ENCODE measurements at regions not wholly inside any gene's neighbourhood (a gene's known extent, or its start where the extent isn't known, plus 50 kb on each side); places are given as distances from the start of the nearest gene placed in this dataset.
A peak's percentile ranks its signal among the peaks of the same experiment; 100 is the strongest.
"Not testable (repeated sequence)": the region's sequence is repeated elsewhere in the genome, so short reads cannot be mapped to it uniquely, and the experiment has no call there.

DNA sequence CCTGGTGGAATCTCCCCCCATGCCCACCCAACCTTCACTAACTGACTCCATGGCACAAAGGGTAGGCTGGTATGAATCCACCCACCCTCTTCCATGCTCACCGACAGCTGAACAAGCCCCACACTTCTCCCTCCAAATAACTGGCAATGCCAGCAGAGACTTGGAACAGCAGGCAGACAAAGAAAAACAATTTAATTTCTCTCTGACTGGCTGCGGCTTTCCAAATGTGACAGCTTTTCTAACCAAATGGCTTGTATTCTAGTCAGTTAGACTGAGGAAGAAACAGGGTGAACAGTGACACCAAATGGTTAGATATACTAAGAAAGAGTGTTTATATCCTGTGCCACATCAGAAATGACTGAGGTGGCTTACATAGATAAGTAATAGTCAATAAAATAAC, 199.3 kb upstream of the ADAMTS3 start:
- H3K27ac ChIP-seq (ENCODE audit: low read length, poor library complexity, severe bottlenecking) = peak overlapping the region; percentile 50
- H3K9me3 ChIP-seq (ENCODE audit: control insufficient read depth, low read length) = no peaks in the 10 kb centered on the region
- H2AFZ ChIP-seq (ENCODE audit: low read depth, low read length) = no peak overlapping the region
- H2BK15ac ChIP-seq (ENCODE audit: low read depth, poor library complexity, severe bottlenecking) = no peak overlapping the region
- 92% methylated on average over 2 of the region's 2 CpGs for WGBS
- DNase-seq = no peak
- H3K4ac ChIP-seq (ENCODE audit: low read depth in 1 of 2, low read length in 2 of 2) = no peak overlapping the region
- H2BK5ac ChIP-seq (ENCODE audit: low read depth, low read length, poor library complexity, severe bottlenecking) = no peak overlapping the region
- H3K18ac ChIP-seq (ENCODE audit: low read depth in 1 of 2, low read length in 2 of 2) = no peak overlapping the region
- no peak overlapping the region for H2BK12ac ChIP-seq (ENCODE audit: low read length in 2 of 2)
- peaks cover 0 to 3% of the 10 kb centered on the region in 2 experiments for H3K27me3 ChIP-seq (ENCODE audit: control insufficient read depth in 1 of 2, insufficient read depth in 1 of 2, low read length in 2 of 2)
- H3K36me3 ChIP-seq (ENCODE audit: control insufficient read depth in 1 of 2, insufficient read depth in 2 of 2, low read depth in 1 of 2, low read length in 2 of 2) = no peaks in the 10 kb centered on the region
- no peak overlapping the region for H4K8ac ChIP-seq (ENCODE audit: low read length)
- no peak overlapping the region for H2BK120ac ChIP-seq (ENCODE audit: low read depth, low read length)
- H3K14ac ChIP-seq (ENCODE audit: low read length in 2 of 2) = no peak overlapping the region
- H3K4me1 ChIP-seq (ENCODE audit: control insufficient read depth, insufficient read depth, low read depth, low read length) = peaks cover 3% of the 10 kb centered on the region
- peak overlapping the region; percentile 61 for H2AK5ac ChIP-seq (ENCODE audit: low read length, severe bottlenecking)
- H3K9ac ChIP-seq (ENCODE audit: low read length) = no peak overlapping the region
- H3K4me2 ChIP-seq (ENCODE audit: low read length, poor library complexity, severe bottlenecking) = peak overlapping the region; percentile 18
- no peaks in the 10 kb centered on the region for H3K79me1 ChIP-seq (replicated peaks; ENCODE audit: low read length, poor library complexity, severe bottlenecking)
- no peak overlapping the region for H4K91ac ChIP-seq (ENCODE audit: low read length)
- H3K4me3 ChIP-seq (ENCODE audit: insufficient read depth in 1 of 2, low read depth in 1 of 2, low read length in 2 of 2) = no peak overlapping the region
- no peak overlapping the region for H3K23ac ChIP-seq (ENCODE audit: low read length in 2 of 2)

GRCh38 chr4:72767618-72768302, 198.7 kb upstream of the ADAMTS3 start:
- Histone ChIP-seq H3K4me3 (ENCODE audit: insufficient read depth in 1 of 2, low read depth in 1 of 2, low read length in 2 of 2) (no peak overlapping the region), H3K4ac (ENCODE audit: low read depth in 1 of 2, low read length in 2 of 2) (no peak overlapping the region), H3K79me1 (replicated peaks; ENCODE audit: low read length, poor library complexity, severe bottlenecking) (no peaks in the 10 kb centered on the region), H3K9me3 (ENCODE audit: control insufficient read depth, low read length) (no peaks in the 10 kb centered on the region), H2AK5ac (ENCODE audit: low read length, severe bottlenecking) (no peak overlapping the region), H2AFZ (ENCODE audit: low read depth, low read length) (no peak overlapping the region), H2BK5ac (ENCODE audit: low read depth, low read length, poor library complexity, severe bottlenecking) (no peak overlapping the region), H3K14ac (ENCODE audit: low read length in 2 of 2) (no peak overlapping the region), H3K9ac (ENCODE audit: low read length) (no peak overlapping the region), H3K4me2 (ENCODE audit: low read length, poor library complexity, severe bottlenecking) (peak overlapping the region; percentile 18), H2BK120ac (ENCODE audit: low read depth, low read length) (no peak overlapping the region), H4K8ac (ENCODE audit: low read length) (no peak overlapping the region), H3K36me3 (ENCODE audit: control insufficient read depth in 1 of 2, insufficient read depth in 2 of 2, low read depth in 1 of 2, low read length in 2 of 2) (no peaks in the 10 kb centered on the region), H2BK15ac (ENCODE audit: low read depth, poor library complexity, severe bottlenecking) (no peak overlapping the region), H3K27me3 (ENCODE audit: control insufficient read depth in 1 of 2, insufficient read depth in 1 of 2, low read length in 2 of 2) (peaks cover 0 to 3% of the 10 kb centered on the region in 2 experiments), H4K91ac (ENCODE audit: low read length) (no peak overlapping the region), H2BK12ac (ENCODE audit: low read length in 2 of 2) (no peak overlapping the region), H3K4me1 (ENCODE audit: control insufficient read depth, insufficient read depth, low read depth, low read length) (peaks cover 3% of the 10 kb centered on the region), H3K18ac (ENCODE audit: low read depth in 1 of 2, low read length in 2 of 2) (no peak overlapping the region), H3K27ac (ENCODE audit: low read length, poor library complexity, severe bottlenecking) (peak overlapping the region; percentile 50), H3K23ac (ENCODE audit: low read length in 2 of 2) (no peak overlapping the region)
- 48% methylated on average over 3 of the region's 4 CpGs for WGBS
- peak; percentile 47 for DNase-seq

DNA sequence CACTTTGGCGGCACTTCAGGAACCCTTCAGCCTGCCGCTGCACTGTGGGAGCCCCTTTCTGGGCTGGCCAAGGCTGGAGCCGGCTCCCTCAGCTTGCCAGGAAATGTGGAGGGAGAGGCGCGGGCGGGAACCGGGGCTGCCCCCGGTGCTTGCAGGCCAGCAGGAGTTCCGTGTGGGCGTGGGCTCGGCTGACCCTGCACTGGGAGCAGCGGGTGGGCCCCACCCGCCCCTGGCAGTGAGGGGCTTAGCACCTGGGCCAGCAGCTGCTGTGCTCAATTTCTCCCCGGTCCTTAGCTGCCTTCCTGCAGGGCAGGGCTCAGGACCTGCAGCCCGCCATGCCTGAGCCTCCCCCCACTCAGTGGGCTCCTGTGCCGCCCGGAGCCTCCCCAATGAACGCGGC, 196.8 kb upstream of the ADAMTS3 start:
- H4K8ac ChIP-seq (ENCODE audit: low read length); H3K4me2 ChIP-seq (ENCODE audit: low read length, poor library complexity, severe bottlenecking); H3K18ac ChIP-seq (ENCODE audit: low read depth in 1 of 2, low read length in 2 of 2); H2BK5ac ChIP-seq (ENCODE audit: low read depth, low read length, poor library complexity, severe bottlenecking); H3K79me1 ChIP-seq (replicated peaks; ENCODE audit: low read length, poor library complexity, severe bottlenecking); H3K23ac ChIP-seq (ENCODE audit: low read length in 2 of 2); H3K4me1 ChIP-seq (ENCODE audit: control insufficient read depth, insufficient read depth, low read depth, low read length); H2BK12ac ChIP-seq (ENCODE audit: low read length in 2 of 2); H2AFZ ChIP-seq (ENCODE audit: low read depth, low read length); H4K91ac ChIP-seq (ENCODE audit: low read length); H3K4ac ChIP-seq (ENCODE audit: low read depth in 1 of 2, low read length in 2 of 2); H3K27ac ChIP-seq (ENCODE audit: low read length, poor library complexity, severe bottlenecking); H2BK15ac ChIP-seq (ENCODE audit: low read depth, poor library complexity, severe bottlenecking); H2AK5ac ChIP-seq (ENCODE audit: low read length, severe bottlenecking); DNase-seq; H3K27me3 ChIP-seq (ENCODE audit: control insufficient read depth in 1 of 2, insufficient read depth in 1 of 2, low read length in 2 of 2); H3K4me3 ChIP-seq (ENCODE audit: insufficient read depth in 1 of 2, low read depth in 1 of 2, low read length in 2 of 2); H3K9ac ChIP-seq (ENCODE audit: low read length); H3K14ac ChIP-seq (ENCODE audit: low read length in 2 of 2); H3K9me3 ChIP-seq (ENCODE audit: control insufficient read depth, low read length); H3K36me3 ChIP-seq (ENCODE audit: control insufficient read depth in 1 of 2, insufficient read depth in 2 of 2, low read depth in 1 of 2, low read length in 2 of 2); H2BK120ac ChIP-seq (ENCODE audit: low read depth, low read length): not testable (repeated sequence)
- WGBS = 93% methylated on average over 19 of the region's 19 CpGs

DNA sequence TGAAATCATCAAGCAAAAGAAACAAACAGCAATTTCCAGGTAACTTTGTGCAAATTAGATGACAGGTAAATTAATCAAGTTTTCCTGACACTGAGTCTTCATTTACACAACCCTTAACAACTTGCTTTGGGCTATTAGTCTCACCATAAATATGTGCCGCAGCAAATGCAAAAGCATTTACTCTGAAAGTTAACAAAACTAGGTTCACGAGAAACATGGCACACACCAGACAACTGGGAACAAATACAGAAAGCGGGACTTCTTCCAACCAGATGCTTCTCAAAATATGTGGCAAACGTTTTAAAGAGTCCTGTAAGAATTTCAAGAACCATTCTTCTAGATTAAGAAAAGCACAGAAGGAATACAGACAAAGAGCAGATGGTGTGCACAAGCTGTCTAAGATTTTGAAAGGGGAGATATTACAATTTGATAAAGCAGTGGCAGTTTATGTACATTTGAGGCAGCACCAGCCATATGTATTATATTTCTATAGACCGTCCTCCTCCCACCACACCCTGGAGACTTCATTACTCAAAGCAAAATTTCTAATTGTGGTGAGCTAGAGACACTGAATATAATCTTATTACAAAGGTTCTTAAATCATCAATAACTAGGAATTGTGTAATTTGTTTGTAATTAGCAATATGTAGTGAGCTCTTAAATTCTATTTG, 192.5 kb upstream of the ADAMTS3 start:
- no peak overlapping the region for H2BK5ac ChIP-seq (ENCODE audit: low read depth, low read length, poor library complexity, severe bottlenecking)
- H3K9ac ChIP-seq (ENCODE audit: low read length) = no peak overlapping the region
- no peaks in the 10 kb centered on the region for H3K4me1 ChIP-seq (ENCODE audit: control insufficient read depth, insufficient read depth, low read depth, low read length)
- H3K27me3 ChIP-seq (ENCODE audit: control insufficient read depth in 1 of 2, insufficient read depth in 1 of 2, low read length in 2 of 2) = no peaks in the 10 kb centered on the region
- no peak for DNase-seq
- H2AFZ ChIP-seq (ENCODE audit: low read depth, low read length) = no peak overlapping the region
- H3K4ac ChIP-seq (ENCODE audit: low read depth in 1 of 2, low read length in 2 of 2) = no peak overlapping the region
- no peak overlapping the region for H3K23ac ChIP-seq (ENCODE audit: low read length in 2 of 2)
- no peak overlapping the region for H3K18ac ChIP-seq (ENCODE audit: low read depth in 1 of 2, low read length in 2 of 2)
- no peak overlapping the region for H2BK15ac ChIP-seq (ENCODE audit: low read depth, poor library complexity, severe bottlenecking)
- H2BK120ac ChIP-seq (ENCODE audit: low read depth, low read length) = no peak overlapping the region
- no peak overlapping the region for H2BK12ac ChIP-seq (ENCODE audit: low read length in 2 of 2)
- H3K27ac ChIP-seq (ENCODE audit: low read length, poor library complexity, severe bottlenecking) = no peak overlapping the region
- H3K14ac ChIP-seq (ENCODE audit: low read length in 2 of 2) = no peak overlapping the region
- 89% methylated on average over 3 of the region's 5 CpGs for WGBS
- no peak overlapping the region for H3K4me2 ChIP-seq (ENCODE audit: low read length, poor library complexity, severe bottlenecking)
- H3K9me3 ChIP-seq (ENCODE audit: control insufficient read depth, low read length) = no peaks in the 10 kb centered on the region
- no peak overlapping the region for H4K8ac ChIP-seq (ENCODE audit: low read length)
- H3K79me1 ChIP-seq (replicated peaks; ENCODE audit: low read length, poor library complexity, severe bottlenecking) = no peaks in the 10 kb centered on the region
- no peak overlapping the region for H2AK5ac ChIP-seq (ENCODE audit: low read length, severe bottlenecking)
- no peak overlapping the region for H4K91ac ChIP-seq (ENCODE audit: low read length)
- no peaks in the 10 kb centered on the region for H3K36me3 ChIP-seq (ENCODE audit: control insufficient read depth in 1 of 2, insufficient read depth in 2 of 2, low read depth in 1 of 2, low read length in 2 of 2)
- H3K4me3 ChIP-seq (ENCODE audit: insufficient read depth in 1 of 2, low read depth in 1 of 2, low read length in 2 of 2) = no peak overlapping the region

Data from mesenchymal stem cell (in vitro differentiated cells and primary cell).